ENCODE measurements at regions not wholly inside any gene's neighbourhood (a gene's known extent, or its start where the extent isn't known, plus 50 kb on each side); places are given as distances from the start of the nearest gene placed in this dataset.

DNA sequence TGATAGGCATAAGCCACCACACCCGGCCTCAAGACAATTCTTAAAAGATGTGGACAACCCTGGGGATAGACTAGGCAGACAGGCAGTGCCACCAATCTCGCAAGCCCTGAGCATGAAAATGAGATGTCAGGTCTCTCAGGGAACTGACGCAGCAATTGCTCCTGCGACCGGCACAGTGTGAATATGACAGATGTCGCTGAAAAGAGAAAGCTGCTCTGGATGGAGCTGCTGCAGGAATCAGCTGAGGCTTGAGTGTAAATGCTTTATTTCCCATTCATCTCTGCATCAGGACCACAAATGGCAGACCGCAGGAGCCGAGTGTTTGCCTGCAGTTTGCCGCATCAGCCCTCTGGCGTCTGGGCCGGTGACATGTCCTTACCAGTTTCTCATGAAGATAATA is 68.4 kb downstream of the TFAP2C start:
- ChIA-PET RAD21 (ENCODE audit: low non-redundant PET in 1 of 2, low total read pairs in 2 of 2, uncharacterized antibody in 2 of 2, unreplicated experiment in 2 of 2) (no interaction called here), POLR2A (no interaction called here), CTCF (no interaction called here)
- H3K27me3 ChIP-seq (ENCODE audit: insufficient read depth, low read length), result no peaks in the 10 kb centered on the region
- H3K4me1 ChIP-seq (ENCODE audit: control insufficient read depth in 1 of 2, insufficient read depth in 2 of 2, low read length in 2 of 2), result no peaks in the 10 kb centered on the region
- TF ChIP-seq CBX3 (IDR thresholded peaks at IDR 0.05; ENCODE audit: low read depth) (no peak), CEBPB (IDR thresholded peaks at IDR 0.05; ENCODE audit: low read depth) (no peak), TCF7L2 (IDR thresholded peaks at IDR 0.05; ENCODE audit: borderline replicate concordance, extremely low read depth, insufficient read depth, insufficient read length) (no peak), SP1 (IDR thresholded peaks at IDR 0.05; ENCODE audit: low read depth) (no peak), SRF (IDR thresholded peaks at IDR 0.05; ENCODE audit: low read depth) (no peak), ZNF274 (IDR thresholded peaks at IDR 0.05; ENCODE audit: low read depth, low read length) (no peak), EGR1 (IDR thresholded peaks at IDR 0.05; ENCODE audit: low read depth) (no peak), FOSL1 (IDR thresholded peaks at IDR 0.05; ENCODE audit: low read depth) (no peak), ELF1 (IDR thresholded peaks at IDR 0.05; ENCODE audit: borderline replicate concordance, low read depth) (no peak), YY1 (IDR thresholded peaks at IDR 0.05; ENCODE audit: extremely low read depth, insufficient replicate concordance, low read depth, low read length) (no peak), SIN3A (IDR thresholded peaks at IDR 0.05; ENCODE audit: low read depth) (no peak), POLR2A (IDR thresholded peaks at IDR 0.05; ENCODE audit: borderline replicate concordance, extremely low read depth, insufficient read depth, insufficient read length) (no peak), RAD21 (IDR thresholded peaks at IDR 0.05; ENCODE audit: low read depth) (no peak), EZH2phosphoT487 (IDR thresholded peaks at IDR 0.05; ENCODE audit: borderline replicate concordance) (no peak)
- TF ChIP-seq, protein P1, sequence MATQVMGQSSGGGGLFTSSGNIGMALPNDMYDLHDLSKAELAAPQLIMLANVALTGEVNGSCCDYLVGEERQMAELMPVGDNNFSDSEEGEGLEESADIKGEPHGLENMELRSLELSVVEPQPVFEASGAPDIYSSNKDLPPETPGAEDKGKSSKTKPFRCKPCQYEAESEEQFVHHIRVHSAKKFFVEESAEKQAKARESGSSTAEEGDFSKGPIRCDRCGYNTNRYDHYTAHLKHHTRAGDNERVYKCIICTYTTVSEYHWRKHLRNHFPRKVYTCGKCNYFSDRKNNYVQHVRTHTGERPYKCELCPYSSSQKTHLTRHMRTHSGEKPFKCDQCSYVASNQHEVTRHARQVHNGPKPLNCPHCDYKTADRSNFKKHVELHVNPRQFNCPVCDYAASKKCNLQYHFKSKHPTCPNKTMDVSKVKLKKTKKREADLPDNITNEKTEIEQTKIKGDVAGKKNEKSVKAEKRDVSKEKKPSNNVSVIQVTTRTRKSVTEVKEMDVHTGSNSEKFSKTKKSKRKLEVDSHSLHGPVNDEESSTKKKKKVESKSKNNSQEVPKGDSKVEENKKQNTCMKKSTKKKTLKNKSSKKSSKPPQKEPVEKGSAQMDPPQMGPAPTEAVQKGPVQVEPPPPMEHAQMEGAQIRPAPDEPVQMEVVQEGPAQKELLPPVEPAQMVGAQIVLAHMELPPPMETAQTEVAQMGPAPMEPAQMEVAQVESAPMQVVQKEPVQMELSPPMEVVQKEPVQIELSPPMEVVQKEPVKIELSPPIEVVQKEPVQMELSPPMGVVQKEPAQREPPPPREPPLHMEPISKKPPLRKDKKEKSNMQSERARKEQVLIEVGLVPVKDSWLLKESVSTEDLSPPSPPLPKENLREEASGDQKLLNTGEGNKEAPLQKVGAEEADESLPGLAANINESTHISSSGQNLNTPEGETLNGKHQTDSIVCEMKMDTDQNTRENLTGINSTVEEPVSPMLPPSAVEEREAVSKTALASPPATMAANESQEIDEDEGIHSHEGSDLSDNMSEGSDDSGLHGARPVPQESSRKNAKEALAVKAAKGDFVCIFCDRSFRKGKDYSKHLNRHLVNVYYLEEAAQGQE (IDR thresholded peaks at IDR 0.05; ENCODE audit: low read depth), result no peak
- TF ChIP-seq, protein P2, sequence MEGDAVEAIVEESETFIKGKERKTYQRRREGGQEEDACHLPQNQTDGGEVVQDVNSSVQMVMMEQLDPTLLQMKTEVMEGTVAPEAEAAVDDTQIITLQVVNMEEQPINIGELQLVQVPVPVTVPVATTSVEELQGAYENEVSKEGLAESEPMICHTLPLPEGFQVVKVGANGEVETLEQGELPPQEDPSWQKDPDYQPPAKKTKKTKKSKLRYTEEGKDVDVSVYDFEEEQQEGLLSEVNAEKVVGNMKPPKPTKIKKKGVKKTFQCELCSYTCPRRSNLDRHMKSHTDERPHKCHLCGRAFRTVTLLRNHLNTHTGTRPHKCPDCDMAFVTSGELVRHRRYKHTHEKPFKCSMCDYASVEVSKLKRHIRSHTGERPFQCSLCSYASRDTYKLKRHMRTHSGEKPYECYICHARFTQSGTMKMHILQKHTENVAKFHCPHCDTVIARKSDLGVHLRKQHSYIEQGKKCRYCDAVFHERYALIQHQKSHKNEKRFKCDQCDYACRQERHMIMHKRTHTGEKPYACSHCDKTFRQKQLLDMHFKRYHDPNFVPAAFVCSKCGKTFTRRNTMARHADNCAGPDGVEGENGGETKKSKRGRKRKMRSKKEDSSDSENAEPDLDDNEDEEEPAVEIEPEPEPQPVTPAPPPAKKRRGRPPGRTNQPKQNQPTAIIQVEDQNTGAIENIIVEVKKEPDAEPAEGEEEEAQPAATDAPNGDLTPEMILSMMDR (IDR thresholded peaks at IDR 0.05 in 2 of 3, conservative IDR thresholded peaks at IDR 0.05 in 1 of 3; ENCODE audit: borderline replicate concordance in 1 of 3, insufficient read depth in 1 of 3, low read depth in 2 of 3, low read length in 2 of 3), result no peak
- TF ChIP-seq, protein P3, sequence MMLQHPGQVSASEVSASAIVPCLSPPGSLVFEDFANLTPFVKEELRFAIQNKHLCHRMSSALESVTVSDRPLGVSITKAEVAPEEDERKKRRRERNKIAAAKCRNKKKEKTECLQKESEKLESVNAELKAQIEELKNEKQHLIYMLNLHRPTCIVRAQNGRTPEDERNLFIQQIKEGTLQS (IDR thresholded peaks at IDR 0.05), result no peak
- no peaks in the 10 kb centered on the region for H4K20me1 ChIP-seq (ENCODE audit: insufficient read depth)
- intact Hi-C loops (cut with micrococcal nuclease), result no loop called here
- H3K4me2 ChIP-seq (ENCODE audit: low read length), result no peak overlapping the region
- no peak overlapping the region for H3K27ac ChIP-seq (ENCODE audit: low read depth, low read length)
- no peak overlapping the region for H3K4me3 ChIP-seq (replicated peaks in 1 of 2; ENCODE audit: low read depth in 1 of 2, low read length in 2 of 2)
- no TSS peak for BruUV-seq (replicated peaks)
- H3K9ac ChIP-seq (ENCODE audit: low read length), result no peak overlapping the region
- no peak for DNase-seq (ENCODE audit: low read depth, low spot score)
- no peaks in the 10 kb centered on the region for H3K9me2 ChIP-seq (ENCODE audit: insufficient read depth)
- no peak overlapping the region for H2AFZ ChIP-seq (ENCODE audit: low read depth, low read length, poor library complexity, severe bottlenecking)
- H3K79me2 ChIP-seq (ENCODE audit: insufficient read depth, low read length), result no peaks in the 10 kb centered on the region
- H3K36me3 ChIP-seq (ENCODE audit: control insufficient read depth in 1 of 2, insufficient read depth in 2 of 2, low read length in 2 of 2), result no peaks in the 10 kb centered on the region
- H3K9me3 ChIP-seq (ENCODE audit: control insufficient read depth in 1 of 2, insufficient read depth in 1 of 2, low read depth in 1 of 2, low read length in 2 of 2), result no peaks in the 10 kb centered on the region
- ATAC-seq, result no peak
